ENCODE measurements at regions not wholly inside any gene's neighbourhood (a gene's known extent, or its start where the extent isn't known, plus 50 kb on each side); places are given as distances from the start of the nearest gene placed in this dataset.

- 93 to 96% (median 95%) methylated on average over 4 of the region's 4 CpGs for WGBS, 3 donors
- H3K27ac ChIP-seq (ENCODE audit: low read depth, low read length) = no peak overlapping the region
Observed at GRCh38 chr11:19377881-19378280, 137.1 kb upstream of the E2F8 start.

- H3K27ac ChIP-seq (ENCODE audit: low read depth, low read length) = no peak overlapping the region
- 55 to 93% (median 91%) methylated on average over 3 of the region's 3 CpGs for whole genome bisulfite sequencing, 3 donors
Observed at GRCh38 chr11:19375440-19375839, 134.7 kb upstream of the E2F8 start.

GRCh38 chr11:19374151-19374569, 133.4 kb upstream of the E2F8 start:
- no peak overlapping the region for H3K27ac ChIP-seq (ENCODE audit: low read depth, low read length)
- WGBS, 3 donors = 72 to 83% (median 72%) methylated on average over 1 of the region's 1 CpG

GRCh38 chr11:19372381-19372780, 131.6 kb upstream of the E2F8 start:
- 84 to 91% (median 89%) methylated on average over 4 of the region's 4 CpGs for WGBS, 3 donors

GRCh38 chr11:19370100-19370861, 129.5 kb upstream of the E2F8 start:
- WGBS, 3 donors = 25 to 41% (median 33%) methylated on average over 7 of the region's 7 CpGs
- H3K27ac ChIP-seq (ENCODE audit: low read depth, low read length) = no peak overlapping the region

More at GRCh38 chr11:19372381-19372780, 131.6 kb upstream of the E2F8 start:
- H3K27ac ChIP-seq (ENCODE audit: low read depth, low read length) = no peak overlapping the region

GRCh38 chr11:19368726-19369375, 128.1 kb upstream of the E2F8 start:
- 25 to 56% (median 37%) methylated on average over 6 of the region's 6 CpGs for WGBS, 3 donors
- no peak overlapping the region for H3K27ac ChIP-seq (ENCODE audit: low read depth, low read length)

GRCh38 chr11:19366992-19367709, 126.4 kb upstream of the E2F8 start:
- 63 to 88% (median 74%) methylated on average over 2 of the region's 2 CpGs for WGBS, 3 donors
- no peak overlapping the region for H3K27ac ChIP-seq (ENCODE audit: low read depth, low read length)

GRCh38 chr11:19365743-19366410, 125.1 kb upstream of the E2F8 start:
- no peak overlapping the region for H3K27ac ChIP-seq (ENCODE audit: low read depth, low read length)
- WGBS, 3 donors = 41 to 84% (median 63%) methylated on average over 1 of the region's 1 CpG

- no peak overlapping the region for H3K27ac ChIP-seq (ENCODE audit: low read depth, low read length)
Observed at GRCh38 chr11:19359221-19360000, 118.7 kb upstream of the E2F8 start.

GRCh38 chr11:19357943-19358342, 117.2 kb upstream of the E2F8 start:
- WGBS, 3 donors = 87 to 98% (median 97%) methylated on average over 3 of the region's 3 CpGs
- no peak overlapping the region for H3K27ac ChIP-seq (ENCODE audit: low read depth, low read length)

More at GRCh38 chr11:19359221-19360000, 118.7 kb upstream of the E2F8 start:
- 76 to 81% (median 77%) methylated on average over 7 of the region's 7 CpGs for WGBS, 3 donors

- 34 to 80% (median 69%) methylated on average over 1 of the region's 1 CpG for WGBS, 3 donors
- no peak overlapping the region for H3K27ac ChIP-seq (ENCODE audit: low read depth, low read length)
Observed at GRCh38 chr11:19355601-19356000, 114.9 kb upstream of the E2F8 start.

GRCh38 chr11:19353287-19353850, 112.6 kb upstream of the E2F8 start:
- WGBS, 3 donors = 90 to 95% (median 91%) methylated on average over 2 of the region's 2 CpGs
- H3K27ac ChIP-seq (ENCODE audit: low read depth, low read length) = no peak overlapping the region

GRCh38 chr11:19352771-19353160, 112.0 kb upstream of the E2F8 start:
- WGBS, 3 donors = 66 to 84% (median 78%) methylated on average over 9 of the region's 9 CpGs
- no peak overlapping the region for H3K27ac ChIP-seq (ENCODE audit: low read depth, low read length)

GRCh38 chr11:19352072-19352770, 111.5 kb upstream of the E2F8 start:
- no peak overlapping the region for H3K27ac ChIP-seq (ENCODE audit: low read depth, low read length)
- 57 to 91% (median 89%) methylated on average over 5 of the region's 5 CpGs for WGBS, 3 donors

GRCh38 chr11:19351426-19351825, 110.7 kb upstream of the E2F8 start:
- WGBS, 3 donors = 61 to 95% (median 90%) methylated on average over 4 of the region's 4 CpGs
- no peak overlapping the region for H3K27ac ChIP-seq (ENCODE audit: low read depth, low read length)

GRCh38 chr11:19350160-19350559, 109.4 kb upstream of the E2F8 start:
- 80 to 85% (median 83%) methylated on average over 11 of the region's 11 CpGs for WGBS, 3 donors
- no peak overlapping the region for H3K27ac ChIP-seq (ENCODE audit: low read depth, low read length)

- no peak overlapping the region for H3K27ac ChIP-seq (ENCODE audit: low read depth, low read length)
- WGBS, 3 donors = 47 to 73% (median 55%) methylated on average over 17 of the region's 17 CpGs
Observed at GRCh38 chr11:19349340-19350025, 108.7 kb upstream of the E2F8 start.

Data from adipose tissue (tissue), 3 donors.